Pulmonary artery endothelial cell (primary cell): ENCODE measurements at regions not wholly inside any gene's neighbourhood (a gene's known extent, or its start where the extent isn't known, plus 50 kb on each side); places are given as distances from the start of the nearest gene placed in this dataset.
"Not testable (repeated sequence)": the region's sequence is repeated elsewhere in the genome, so short reads cannot be mapped to it uniquely, and the experiment has no call there.

ENCODE experiments used
- DNase-seq: peaks from one replicate; pipeline ENCODE4 v3.0.0-alpha.2; 2011; ENCODE audit warnings: low read depth, low spot score

DNA sequence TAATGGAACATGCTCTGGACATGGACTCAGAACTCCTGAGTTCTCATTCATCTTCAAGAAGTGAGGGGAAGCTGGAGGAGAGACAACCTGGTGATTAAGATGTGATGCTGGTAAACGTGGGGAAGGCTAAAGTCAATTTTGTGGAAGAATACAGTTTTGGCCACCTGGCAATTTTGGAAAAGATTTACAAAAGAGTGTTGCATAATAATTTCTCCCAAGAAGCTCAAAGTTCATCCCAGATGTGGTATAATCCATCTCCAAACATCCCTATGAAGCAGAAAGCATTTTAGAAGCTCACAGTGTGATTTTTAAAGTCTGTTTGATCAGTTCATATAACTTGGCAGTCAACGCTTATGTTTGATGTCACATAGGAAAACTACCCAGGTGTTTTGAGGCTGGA lies 208.7 kb downstream of the LMX1A start:
- no peak for DNase-seq

DNA sequence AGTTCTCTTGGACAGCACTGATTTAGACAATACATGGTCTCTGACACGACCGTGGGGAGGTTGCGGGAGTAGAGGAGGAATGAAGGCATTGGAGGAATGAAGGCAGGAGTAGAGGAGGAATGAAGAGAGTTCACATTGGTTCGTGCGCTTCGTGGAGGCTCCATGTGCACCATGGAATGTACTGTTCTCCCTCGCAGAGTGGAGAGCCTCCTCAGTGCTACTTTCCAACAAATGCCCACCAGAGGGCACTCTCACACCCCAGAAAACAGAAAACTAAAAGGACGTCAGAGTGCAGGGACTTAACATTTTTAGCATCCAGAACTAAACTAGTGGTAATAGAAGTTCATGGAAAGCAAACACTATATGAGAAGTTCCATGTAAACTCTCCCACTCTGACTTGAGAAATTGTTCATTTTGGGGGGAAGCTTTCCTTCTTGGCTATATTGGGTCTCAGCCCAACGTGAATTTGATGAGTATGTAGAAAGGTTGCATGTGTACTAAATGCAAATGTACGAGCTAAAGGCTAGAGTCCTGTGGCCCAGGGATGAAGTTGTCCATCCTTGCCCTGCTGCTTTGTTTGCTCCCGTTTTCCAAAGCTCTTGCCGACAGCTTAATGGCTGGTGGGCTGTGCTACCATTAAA lies 211.6 kb downstream of the LMX1A start:
- DNase-seq, result no peak

- no peak for DNase-seq
Measured at GRCh38 chr1:165143437-165144065, 213.0 kb downstream of the LMX1A start.

- DNase-seq, result no peak
Measured at GRCh38 chr1:165138960-165139359, 217.6 kb downstream of the LMX1A start.

DNA sequence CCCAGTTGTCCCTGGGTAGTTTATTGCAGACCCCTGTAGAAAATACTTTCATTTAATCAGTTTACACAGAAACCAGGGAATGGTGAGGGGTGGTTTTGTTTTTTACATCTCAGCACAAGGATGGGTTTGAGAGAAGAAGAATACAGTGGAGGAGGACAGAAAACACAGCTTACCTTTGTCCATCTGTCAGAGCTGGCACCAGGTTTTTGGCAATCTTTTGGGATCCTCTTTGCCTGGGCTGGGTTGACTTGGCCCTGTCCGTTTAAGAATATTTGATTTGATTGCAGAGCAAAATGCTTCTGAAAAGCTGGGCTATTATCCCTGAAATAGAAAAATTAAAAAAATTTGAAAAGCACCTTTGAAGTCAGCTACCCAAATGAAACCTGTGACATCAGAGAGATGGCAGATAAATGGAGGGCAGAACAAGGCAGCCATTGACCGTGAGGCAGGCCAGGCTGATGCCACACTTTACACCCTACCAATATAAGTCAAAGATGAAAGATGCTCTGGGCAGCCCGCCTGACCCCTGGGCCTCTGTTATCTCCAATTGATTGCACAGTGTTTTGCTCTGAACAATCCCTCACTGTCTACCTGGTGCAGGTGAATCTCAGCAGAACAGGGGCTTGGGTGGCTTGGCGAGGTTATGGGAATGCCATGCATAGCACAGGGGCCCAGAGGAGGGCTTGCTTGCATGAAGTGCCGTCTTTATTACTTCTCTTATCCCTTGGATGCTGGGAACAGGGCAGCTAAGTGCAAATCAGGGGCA lies 218.8 kb downstream of the LMX1A start:
- no peak for DNase-seq

GRCh38 chr1:165134431-165134830 lies 222.1 kb downstream of the LMX1A start:
- DNase-seq, result no peak

DNA sequence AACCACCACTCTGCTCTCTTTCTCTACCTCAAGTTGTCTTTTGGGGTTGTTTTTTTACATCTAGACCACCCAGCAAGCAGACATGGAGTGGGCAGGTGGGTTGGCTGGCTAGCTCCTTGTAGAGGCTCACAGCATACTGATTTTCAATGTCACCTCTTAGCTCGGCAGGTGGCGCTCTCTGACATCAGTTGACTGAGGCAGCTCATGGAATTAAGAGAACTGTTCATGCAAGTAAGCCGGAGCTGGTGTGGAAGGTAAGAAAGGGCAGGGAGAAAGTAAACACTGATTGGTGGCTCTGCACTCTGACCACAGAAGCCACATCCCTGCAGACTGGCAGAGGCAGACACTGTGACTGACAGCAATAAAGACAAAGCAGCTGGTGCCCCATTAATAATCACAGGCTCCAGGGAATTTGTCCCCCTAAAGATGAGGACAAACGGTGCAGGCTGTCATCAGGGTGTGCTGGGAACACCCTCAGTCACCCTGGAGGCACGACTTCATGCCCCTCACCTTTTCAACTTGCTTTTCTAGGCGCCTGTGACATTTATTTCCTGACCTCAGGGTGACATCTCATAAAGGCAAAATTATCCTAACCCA lies 226.8 kb downstream of the LMX1A start:
- no peak for DNase-seq

- no peak for DNase-seq
Measured at GRCh38 chr1:165124772-165125171, 231.7 kb downstream of the LMX1A start.

DNA sequence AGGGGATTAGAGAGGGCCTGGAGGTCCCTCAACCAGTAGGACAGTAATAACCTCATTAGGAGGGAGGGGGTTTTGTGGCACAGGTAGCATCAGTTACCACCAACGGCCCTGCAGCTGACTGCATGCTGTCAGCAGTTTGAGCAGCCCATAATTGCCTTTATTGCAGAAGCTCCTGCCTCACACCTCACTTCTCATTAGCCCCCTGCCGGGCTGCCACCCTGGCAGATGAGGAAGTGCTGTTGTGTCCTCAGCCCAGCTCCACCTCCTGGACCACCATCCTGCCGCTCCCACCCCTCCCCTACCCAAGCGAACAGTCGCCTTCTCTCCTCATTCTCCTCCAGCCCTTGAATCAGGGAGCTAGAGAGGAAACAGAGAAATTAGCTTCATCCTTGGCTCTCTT lies 237.4 kb downstream of the LMX1A start:
- no peak for DNase-seq

DNA sequence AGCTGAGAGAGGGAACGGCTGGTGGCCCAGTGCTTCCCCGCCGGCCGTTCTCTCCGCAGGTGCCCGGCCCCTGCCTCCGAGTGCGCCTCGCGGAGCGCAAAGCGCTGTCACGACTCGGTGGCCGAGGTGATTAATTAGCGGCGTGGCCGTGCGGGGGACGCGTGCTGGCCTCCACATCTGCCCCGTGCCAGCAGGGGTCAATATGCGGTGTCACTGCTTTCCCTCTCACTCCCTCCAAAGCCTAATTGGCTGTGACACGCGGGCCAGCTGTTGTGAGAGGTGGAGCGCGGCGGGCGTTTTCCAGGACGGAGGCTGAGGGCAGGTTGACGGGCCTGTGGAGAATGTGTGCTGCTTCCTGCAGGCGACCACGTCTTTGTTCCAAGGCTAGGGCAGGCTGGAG lies 239.0 kb downstream of the LMX1A start:
- DNase-seq, result no peak

GRCh38 chr1:165116732-165117131 lies 239.8 kb downstream of the LMX1A start:
- no peak for DNase-seq

- DNase-seq, result no peak
Measured at GRCh38 chr1:165116171-165116570, 240.3 kb downstream of the LMX1A start.

DNA sequence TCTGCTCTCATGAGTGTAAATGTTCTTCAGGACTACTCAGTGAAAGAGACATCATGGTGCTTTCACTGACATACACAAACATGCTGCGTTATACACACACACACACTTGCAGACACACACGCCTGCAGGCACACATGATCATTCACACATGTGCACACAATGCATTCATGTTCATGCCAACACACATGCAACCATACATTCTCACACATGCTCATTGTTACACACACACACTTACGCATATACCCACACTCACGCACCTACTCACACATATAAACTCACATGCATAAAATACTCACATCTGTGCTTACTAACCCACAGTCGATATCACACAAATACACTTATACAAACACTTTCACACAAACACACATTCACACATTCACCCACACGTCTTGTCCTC lies 241.6 kb downstream of the LMX1A start:
- DNase-seq, result no peak

DNA sequence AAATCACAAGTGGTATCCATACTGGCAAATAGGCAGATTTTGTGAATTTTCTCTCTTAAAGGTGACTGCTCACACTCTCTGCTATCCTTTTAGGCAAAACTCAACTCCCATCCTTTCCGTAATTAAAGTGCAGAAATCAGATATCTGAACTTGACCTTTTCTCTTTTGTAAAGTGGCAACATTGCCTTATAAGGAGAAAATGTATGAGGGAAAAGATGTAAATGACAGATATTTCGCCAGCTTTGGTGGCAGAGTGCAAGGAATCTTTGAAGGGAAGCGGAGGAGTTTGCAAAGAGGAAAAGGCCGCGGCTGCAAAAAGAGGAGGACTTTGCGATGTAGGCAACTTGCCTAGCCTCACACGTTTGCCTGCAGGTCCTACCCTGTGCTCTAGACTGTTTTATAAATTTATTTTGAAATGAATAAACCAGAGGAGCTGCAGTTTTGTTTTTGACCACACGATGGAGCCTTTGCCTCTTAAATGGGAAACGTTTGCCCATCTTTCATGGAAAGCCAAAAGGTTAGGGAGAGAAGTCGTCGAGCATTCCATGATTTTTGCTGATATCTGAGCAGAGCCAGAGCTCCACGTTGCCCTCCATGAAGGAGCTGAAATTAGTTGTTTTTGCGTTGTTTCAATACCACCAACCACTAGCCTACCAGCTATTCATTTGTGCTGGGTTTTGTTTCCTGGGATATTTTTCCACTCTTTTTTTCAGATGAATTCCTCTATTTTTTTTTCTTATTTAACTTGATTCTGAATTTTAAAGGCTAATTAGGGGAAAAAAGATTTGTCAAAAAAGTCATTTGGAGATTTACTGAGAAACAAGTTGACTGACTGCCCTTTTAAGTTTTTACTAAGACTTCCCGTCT lies 242.3 kb downstream of the LMX1A start:
- DNase-seq, result no peak

DNA sequence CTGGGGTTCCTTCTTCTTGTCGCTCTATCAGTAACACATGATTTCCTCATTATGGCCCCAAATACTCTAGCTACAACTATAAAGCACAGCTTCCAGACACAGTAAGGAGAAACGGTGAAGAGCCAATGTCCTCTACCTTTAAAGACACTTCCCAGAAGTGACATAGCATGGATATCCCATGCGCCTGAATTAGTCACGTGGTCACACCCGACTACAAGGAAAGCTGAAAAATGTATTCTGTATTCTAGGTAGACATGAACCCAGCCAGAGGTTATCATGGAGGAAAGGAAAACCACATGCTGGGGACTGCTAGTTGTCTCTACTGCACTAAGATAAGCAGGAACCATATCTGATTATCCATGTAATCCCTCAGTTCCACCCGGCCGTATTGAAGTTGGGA lies 244.3 kb downstream of the LMX1A start:
- no peak for DNase-seq

DNA sequence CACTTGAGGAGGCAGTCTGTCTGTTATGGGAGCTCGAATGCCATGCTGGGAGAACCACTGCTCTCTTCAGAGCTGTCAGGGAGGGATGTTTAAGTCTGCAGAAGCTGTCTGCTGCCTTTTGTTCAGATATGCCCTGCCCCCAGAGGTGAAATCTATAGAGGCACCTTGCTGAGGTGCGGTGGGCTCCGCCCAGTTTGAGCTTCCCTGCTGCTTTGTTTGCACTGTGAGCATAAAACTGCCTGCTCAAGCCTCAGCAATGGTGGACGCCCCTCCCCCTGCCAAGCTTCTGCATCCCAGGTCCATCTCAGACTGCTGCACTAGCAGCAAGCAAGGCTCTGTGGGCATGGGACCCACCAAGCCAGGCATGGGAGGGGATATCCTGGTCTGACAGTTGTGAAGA lies 247.5 kb downstream of the LMX1A start:
- no peak for DNase-seq

- DNase-seq, result not testable (repeated sequence)
Measured at GRCh38 chr1:165092542-165093162, 263.9 kb downstream of the LMX1A start.

DNA sequence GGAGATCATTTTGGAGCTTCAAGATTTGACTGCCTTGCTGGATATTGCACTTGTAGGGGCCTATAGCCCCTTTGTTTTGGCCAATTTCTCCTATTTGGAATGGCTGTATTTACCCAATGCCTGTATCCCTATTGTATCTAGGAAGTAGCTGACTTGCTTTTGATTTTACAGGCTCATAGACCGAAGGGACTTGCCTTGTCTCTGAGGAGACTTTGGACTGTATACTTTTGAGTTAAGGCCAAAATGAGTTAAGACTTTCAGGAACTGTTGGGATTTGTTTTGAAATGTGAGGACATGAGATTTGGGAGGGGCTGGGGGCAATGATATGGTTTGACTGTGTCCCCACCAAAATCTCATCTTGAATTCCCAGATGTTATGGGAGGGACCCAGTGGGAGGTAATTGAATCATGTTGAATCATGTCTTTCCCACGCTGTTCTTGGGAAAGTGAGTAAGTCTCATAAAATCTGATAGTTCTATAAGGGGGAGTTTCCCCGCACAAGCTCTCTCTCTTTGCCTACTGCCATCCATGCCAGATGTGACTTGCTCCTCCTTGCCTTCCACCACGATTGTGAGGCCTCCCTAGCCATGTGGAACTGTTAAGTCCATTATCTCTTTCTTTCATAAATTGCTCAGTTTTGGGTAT lies 276.1 kb downstream of the LMX1A start:
- DNase-seq, result no peak

- no peak for DNase-seq
Measured at GRCh38 chr1:165078391-165078790, 278.1 kb downstream of the LMX1A start.

DNA sequence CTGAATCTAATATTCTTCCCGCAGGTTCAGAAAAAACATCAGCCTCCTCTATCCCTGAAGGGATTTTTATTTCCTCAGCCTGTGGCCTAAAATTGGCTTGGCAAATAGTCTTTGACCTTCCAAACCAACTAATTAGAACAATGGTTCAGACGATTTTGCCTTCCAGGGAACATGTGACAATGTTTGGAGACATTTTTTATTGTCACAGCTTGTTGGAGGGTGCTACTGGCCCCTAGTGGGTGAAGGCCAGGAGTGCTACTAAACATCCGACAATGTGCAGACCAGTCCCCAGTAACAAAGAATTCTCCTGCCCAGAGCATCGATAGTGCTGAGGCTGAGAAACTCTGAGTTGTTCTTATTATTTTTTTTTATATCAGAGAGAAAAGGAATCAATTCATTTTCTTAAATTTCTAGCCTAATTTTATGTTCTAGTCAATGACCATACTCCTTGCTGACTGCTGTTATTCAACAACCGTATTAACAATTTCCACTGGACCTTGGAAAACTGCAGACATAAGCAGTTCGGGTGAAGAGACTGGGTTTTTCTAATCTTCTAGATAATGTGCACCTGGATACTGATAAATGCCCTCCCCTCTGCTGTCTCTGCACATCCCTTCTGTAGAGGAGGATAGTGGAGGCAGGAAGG lies 280.7 kb downstream of the LMX1A start:
- no peak for DNase-seq
